RWPE1 (cell line): ENCODE measurements at regions not wholly inside any gene's neighbourhood (a gene's known extent, or its start where the extent isn't known, plus 50 kb on each side); places are given as distances from the start of the nearest gene placed in this dataset.

Source experiments
- CTCF ChIA-PET: fragments of 350-600 bp; sonication (Branson Sonifier 250); formaldehyde crosslinking; extraction: SDS; loops from one replicate; lab custom pipeline; 2021; lab: Yijun Ruan, JAX
- POLR2A ChIA-PET: fragments of 400-600 bp; formaldehyde crosslinking; extraction: SDS; loops from one replicate; lab custom pipeline; 2020; ENCODE audit warnings: antibody characterized with exemption; ENCODE audit not compliant: low non-redundant PET; lab: Yijun Ruan, JAX
- DNase-seq: peaks from one replicate; pipeline ENCODE4 v3.0.0; 2012; ENCODE audit warnings: low spot score
- H3K27ac ChIP-seq: fragments of 450-650 bp; 2 replicates; pipeline ENCODE4 v1.5.1; 2017
- TF ChIP-seq, protein P1 (sequence below): fragments of 450-650 bp; conservative IDR thresholded peaks from 2 replicates; pipeline ENCODE4 v1.5.1; 2017; ENCODE audit warnings: low read depth, mild to moderate bottlenecking

DNA sequence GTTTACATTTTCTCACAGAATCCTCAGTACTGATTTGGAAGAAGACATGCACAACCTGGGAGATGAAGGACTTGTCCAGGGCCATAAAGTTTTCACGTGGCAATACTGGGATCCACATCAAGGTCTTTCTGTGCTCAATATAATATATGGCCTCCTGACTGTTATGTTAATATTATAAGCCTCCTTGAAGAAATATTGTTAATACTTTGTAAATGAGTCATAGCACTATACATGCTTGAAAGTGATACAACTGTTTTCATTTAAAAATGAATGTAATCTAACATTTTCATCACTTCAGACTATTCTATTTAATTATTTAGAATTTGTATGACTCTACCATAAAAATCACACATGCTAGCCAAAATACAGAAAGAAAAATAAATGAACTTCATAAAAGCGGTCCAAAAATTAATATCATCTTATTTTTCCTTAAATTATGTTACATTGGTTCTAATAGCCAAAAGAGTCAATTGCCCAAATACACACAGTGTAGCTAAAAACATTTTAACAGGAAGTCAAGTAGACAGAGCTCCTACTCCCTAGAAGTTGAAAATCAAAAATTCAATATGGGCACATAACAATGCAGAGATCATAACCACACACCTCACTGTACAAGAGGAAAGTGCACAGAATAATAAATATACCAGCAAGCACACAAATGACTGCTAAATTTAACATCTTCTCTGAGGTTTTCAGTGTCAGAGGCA is 188.0 kb upstream of the HDDC2 start:
- ChIA-PET CTCF (interaction anchor here (0.5 kb wide), 1 partner anchor 211 kb away, joined by 6 read pairs; no protein-coding TSS in a partner anchor), POLR2A (no interaction called here)
- TF ChIP-seq, protein P1, sequence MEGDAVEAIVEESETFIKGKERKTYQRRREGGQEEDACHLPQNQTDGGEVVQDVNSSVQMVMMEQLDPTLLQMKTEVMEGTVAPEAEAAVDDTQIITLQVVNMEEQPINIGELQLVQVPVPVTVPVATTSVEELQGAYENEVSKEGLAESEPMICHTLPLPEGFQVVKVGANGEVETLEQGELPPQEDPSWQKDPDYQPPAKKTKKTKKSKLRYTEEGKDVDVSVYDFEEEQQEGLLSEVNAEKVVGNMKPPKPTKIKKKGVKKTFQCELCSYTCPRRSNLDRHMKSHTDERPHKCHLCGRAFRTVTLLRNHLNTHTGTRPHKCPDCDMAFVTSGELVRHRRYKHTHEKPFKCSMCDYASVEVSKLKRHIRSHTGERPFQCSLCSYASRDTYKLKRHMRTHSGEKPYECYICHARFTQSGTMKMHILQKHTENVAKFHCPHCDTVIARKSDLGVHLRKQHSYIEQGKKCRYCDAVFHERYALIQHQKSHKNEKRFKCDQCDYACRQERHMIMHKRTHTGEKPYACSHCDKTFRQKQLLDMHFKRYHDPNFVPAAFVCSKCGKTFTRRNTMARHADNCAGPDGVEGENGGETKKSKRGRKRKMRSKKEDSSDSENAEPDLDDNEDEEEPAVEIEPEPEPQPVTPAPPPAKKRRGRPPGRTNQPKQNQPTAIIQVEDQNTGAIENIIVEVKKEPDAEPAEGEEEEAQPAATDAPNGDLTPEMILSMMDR = no peak

DNA sequence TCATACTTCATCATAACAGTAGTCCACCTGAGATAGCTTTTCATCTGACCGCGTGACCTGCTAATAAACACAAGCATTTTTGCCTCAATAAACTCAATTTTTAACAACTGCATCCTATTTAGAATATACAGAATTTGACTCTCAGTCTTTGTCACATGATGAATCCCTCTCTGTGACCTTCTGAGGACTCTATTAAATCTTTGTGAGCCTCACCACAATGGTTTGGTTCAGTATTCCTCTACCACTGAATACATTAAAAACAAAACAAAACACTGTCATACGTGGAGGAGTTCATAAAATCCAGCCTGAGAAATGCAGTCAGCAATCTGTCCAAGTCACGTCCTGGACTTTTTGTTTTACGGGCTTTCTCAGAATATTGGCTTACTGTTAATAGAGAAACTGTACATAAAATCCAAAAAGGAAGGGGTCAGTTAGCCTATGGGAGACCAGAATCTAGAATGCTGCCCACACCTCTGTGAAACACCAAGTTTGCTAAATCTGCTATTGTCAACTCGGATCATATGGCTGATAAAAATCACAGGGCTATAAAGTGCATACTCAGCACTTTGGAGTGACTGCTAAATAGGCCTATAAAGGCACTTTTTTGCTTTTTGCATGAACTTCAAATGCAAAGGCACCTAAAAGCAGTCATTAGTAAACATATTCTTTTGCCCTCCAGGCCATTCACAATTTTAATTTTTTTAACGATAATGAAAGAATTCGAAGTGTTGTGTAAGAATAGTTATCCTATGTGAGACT is 190.3 kb upstream of the HDDC2 start:
- no peak overlapping the region for H3K27ac ChIP-seq
- CTCF ChIA-PET = no interaction called here
- POLR2A ChIA-PET = no interaction called here
- TF ChIP-seq, protein P1 = no peak
- no peak for DNase-seq

More for the DNA sequence above, 188.0 kb upstream of the HDDC2 start:
- DNase-seq = no peak
- no peak overlapping the region for H3K27ac ChIP-seq

DNA sequence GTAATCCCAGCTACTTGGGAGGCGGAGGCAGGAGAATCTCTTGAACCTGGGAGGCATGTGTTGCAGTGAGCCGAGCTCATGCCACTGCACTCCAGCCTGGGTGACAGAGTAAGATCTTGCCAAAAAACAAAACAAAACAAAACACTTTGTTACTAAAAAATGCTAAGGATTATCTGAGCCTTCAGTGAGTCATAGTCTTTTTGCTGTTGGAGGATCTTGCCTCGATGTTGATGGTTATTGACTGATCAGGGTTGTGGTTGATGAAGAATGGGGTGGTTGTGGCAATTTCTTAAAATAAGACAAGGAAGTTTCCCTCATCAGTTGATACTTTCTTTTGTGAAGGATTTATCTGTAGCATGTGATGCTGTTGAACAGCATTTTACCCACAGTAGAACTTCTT is 196.8 kb upstream of the HDDC2 start:
- TF ChIP-seq, protein P1 = no peak

DNA sequence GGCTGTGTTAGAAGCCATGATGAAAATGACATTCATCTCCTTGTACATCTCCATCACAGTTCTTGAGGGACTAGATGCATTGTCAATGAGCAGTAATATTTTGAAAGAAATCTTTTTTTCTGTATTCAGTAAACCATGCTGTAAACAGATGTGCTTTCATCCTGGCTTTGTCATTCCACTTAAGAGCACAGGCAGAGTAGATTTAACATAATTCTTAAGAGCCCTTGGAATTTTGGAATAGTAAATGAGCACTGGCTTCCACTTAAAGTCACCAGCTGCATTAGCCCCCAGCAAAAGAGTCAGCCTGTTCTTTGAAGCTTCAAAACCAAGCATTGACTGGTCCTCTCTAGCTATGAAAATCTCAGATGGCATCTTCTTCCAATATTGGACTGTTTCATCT is 197.8 kb upstream of the HDDC2 start:
- POLR2A ChIA-PET = no interaction called here
- no peak for DNase-seq
- H3K27ac ChIP-seq = no peak overlapping the region
- TF ChIP-seq, protein P1 = no peak
- CTCF ChIA-PET = no interaction called here

More for the DNA sequence above, 196.8 kb upstream of the HDDC2 start:
- ChIA-PET CTCF (no interaction called here), POLR2A (no interaction called here)
- no peak for DNase-seq
- H3K27ac ChIP-seq = no peak overlapping the region

DNA sequence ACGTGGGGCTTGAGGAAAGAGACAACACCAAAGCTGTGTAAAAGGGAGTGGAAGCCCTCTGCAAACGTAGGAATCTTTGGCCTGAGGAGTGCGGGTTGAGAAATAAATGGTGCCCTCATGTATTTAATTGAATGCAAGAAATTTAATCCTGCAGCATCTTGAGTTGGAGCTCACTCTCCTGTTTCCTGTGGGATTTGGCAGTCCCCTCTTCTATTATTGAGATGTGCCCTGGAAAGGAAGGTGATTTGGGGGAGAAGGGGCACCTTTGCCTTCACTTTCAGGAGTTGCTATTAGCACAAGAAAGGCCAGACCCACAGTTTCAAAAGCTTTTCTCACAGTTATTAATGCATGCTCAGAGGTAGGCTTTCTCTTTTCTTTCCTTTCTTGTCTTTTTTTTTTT is 201.4 kb upstream of the HDDC2 start:
- H3K27ac ChIP-seq = no peak overlapping the region
- TF ChIP-seq, protein P1 = no peak
- CTCF ChIA-PET = interaction anchor here (0.6 to 0.8 kb wide), 3 partner anchors 9 to 211 kb away, joined by 3 to 4 read pairs (median 3); no protein-coding TSS in a partner anchor
- POLR2A ChIA-PET = no interaction called here
- no peak for DNase-seq

DNA sequence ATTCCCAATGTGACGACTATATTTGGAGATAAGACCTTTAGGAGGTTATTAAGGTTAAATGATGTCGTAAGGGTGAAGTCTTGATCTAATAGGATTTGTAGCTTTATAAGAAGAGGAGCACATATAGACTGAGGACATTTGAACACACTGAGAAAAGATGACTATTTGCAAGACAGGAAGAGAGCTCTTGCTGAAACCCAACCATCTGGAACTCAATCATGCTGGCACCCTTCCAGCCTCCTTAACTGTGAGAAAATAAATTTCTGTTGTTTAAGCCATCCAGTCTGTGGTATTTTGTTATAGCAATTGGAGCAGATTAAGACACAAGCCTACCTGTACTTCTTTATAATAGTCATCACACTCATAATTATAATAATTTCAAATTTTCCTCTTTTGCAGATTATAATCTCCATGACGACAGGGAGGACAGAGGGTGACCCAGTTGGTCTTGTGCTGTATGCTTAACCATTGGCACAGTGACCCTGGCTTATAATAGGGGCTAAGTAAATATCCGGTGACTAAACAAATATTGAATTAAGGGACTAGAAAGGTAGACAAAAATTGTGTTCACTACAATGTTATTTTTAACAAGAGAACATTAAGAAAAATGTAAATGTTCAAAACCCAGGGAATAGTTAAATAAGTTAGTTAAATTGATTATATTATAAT is 206.4 kb upstream of the HDDC2 start:
- CTCF ChIA-PET = no interaction called here
- no peak for DNase-seq
- no peak overlapping the region for H3K27ac ChIP-seq
- TF ChIP-seq, protein P1 = no peak
- POLR2A ChIA-PET = no interaction called here
